CMK (cell line): ENCODE measurements at regions not wholly inside any gene's neighbourhood (a gene's known extent, or its start where the extent isn't known, plus 50 kb on each side); places are given as distances from the start of the nearest gene placed in this dataset.
"Not testable (repeated sequence)": the region's sequence is repeated elsewhere in the genome, so short reads cannot be mapped to it uniquely, and the experiment has no call there.

ENCODE experiments used
- DNase-seq: peaks from one replicate; pipeline ENCODE4 v3.0.0-alpha.2; 2010; ENCODE audit warnings: low read depth

- no peak for DNase-seq
Measured at GRCh38 chr7:65744406-65744805, 128.5 kb upstream of the VKORC1L1 start.

GRCh38 chr7:65746398-65746669, 126.5 kb upstream of the VKORC1L1 start:
- DNase-seq: no peak

- DNase-seq: no peak
Measured at GRCh38 chr7:65749039-65749438, 123.8 kb upstream of the VKORC1L1 start.

- no peak for DNase-seq
Measured at GRCh38 chr7:65749518-65749917, 123.4 kb upstream of the VKORC1L1 start.

DNA sequence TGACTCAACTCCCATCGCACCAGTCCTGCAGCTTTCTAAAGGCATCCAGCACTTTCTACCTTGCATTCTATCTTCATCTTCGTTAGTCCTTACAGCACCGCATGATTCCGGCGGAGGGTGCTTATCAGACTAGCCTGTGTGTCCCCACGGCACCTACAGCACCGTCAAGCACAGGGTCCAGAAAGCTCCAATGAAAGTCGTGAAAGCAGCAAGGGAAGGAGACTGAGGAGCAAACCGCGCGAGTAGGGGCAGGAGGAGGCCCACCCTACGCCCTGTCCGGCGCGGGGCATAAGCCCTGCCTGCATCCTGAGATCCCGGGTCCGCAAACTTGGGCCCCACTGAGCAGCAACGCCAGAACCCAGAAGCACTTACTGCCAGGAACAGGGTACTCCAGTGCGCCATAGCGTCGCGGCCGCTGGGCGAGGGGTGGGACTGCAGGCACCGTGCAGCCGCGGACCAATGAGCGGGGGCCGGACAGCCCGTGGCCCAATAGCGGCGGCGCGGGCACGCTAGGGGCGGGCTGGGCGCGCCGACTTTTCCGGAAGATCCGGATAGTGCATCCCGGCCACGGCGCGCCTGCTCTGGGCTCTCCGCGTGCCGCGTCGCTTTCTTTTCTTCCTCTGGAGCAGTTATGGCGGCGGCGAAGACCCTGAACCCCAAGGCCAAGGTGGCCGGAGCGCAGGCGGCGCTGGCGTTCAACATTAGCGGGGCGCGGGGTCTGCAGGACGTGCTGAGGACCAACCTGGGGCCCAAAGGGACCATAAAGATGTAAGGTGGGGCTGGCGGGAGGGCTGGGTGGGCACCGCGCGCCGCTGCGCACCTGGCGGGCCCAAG, 122.1 kb upstream of the VKORC1L1 start:
- DNase-seq: peak; percentile 77

- not testable (repeated sequence) for DNase-seq
Measured at GRCh38 chr7:65754070-65754469, 118.8 kb upstream of the VKORC1L1 start.

DNA sequence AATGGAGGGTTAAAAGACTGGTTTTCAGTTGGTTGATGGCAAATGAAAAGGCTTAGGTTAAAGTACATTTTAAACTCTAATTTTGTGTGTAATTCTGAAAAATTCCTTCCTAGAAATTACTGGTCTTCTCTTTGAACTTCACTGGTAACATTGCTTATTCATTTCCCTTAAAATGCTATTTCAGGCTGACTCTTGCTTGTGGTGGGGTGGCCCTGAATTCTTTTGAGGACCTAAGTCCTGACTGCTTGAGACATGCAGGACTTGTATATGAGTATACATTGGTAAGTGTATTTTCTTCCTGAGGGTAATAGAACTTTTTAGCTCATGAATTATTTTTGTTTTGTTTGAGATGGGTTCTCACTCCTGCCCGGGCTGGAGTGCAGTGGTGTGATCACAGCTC, 113.9 kb upstream of the VKORC1L1 start:
- not testable (repeated sequence) for DNase-seq

- DNase-seq: not testable (repeated sequence)
Measured at GRCh38 chr7:65762712-65763111, 110.2 kb upstream of the VKORC1L1 start.

DNA sequence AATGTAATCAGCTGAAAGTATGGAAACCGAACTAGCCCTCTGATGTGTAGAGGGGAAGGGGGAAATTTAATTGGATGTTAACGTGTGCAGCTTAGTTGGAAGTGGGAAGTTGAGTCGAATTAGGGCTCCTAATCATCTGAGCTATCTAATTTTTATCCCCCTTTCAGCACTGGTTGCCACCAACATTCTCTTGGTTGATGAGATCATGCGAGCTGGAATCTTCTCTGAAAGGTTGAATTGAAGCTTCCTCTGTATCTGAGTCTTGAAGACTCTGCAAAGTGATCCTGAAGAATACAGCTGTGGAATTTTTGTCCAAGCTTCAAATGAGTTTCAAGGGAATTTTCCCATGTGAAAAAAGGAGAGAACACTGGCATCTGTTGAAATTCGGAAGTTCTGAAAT, 109.8 kb upstream of the VKORC1L1 start:
- DNase-seq: not testable (repeated sequence)

- peak; percentile 82 for DNase-seq
Measured at GRCh38 chr7:65770473-65771225, 102.2 kb upstream of the VKORC1L1 start.

DNA sequence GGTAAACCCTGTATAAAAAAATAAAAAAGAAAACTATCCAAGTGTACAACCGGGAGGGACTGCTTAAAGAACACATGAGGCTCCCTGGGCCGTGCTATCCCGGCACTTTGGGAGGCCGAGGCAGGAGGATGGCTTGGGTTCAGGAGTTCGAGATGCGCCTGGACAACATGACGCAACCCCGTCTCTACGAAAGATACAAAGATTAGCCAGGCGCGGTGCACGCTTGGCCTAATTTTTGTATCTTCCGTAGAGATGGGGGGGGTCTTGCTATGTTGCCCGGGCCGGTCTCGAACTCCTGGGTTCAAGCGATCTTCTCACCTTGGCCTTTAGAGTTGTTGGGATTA, 101.7 kb upstream of the VKORC1L1 start:
- DNase-seq: not testable (repeated sequence)

DNA sequence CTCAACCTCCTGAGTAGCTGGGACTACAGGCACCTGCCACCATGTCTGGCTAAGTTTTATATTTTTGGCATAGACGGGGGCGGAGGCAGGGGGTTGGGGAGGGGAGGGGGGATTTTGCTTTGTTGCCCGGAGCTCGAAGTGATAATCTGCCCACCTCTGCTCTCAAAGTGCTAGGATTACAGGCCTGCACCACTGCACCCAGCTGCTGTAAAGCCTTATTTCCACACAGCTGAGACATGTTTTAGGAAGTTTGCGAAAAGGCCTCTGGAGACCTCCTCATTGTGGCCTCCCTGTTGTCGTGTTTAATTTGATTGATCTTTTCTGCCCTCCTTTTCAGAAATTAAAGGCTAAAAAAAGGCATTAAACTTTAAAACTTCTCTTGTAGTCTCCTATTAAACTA, 96.2 kb upstream of the VKORC1L1 start:
- DNase-seq: not testable (repeated sequence)

GRCh38 chr7:65789943-65790342, 82.9 kb upstream of the VKORC1L1 start:
- not testable (repeated sequence) for DNase-seq

GRCh38 chr7:65791788-65792187, 81.1 kb upstream of the VKORC1L1 start:
- not testable (repeated sequence) for DNase-seq

DNA sequence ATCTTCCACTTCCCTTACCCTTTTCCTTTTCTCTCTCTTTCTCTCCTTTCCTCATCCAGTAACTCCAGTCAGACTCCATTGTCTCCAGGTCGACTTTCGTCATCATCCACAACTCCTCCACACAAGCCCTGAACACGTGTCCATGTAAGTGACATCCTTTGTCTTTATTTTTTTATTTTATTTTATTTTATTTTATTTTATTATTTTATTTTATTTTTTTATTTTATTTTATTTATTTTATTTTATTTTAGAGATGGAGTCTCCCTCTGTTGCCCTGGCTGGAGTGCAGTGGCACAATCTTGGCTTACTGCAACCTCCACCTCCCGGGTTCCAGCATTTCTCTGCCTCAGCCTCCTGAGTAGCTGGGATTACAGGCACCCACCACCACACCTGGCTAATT, 80.1 kb upstream of the VKORC1L1 start:
- DNase-seq: not testable (repeated sequence)

DNA sequence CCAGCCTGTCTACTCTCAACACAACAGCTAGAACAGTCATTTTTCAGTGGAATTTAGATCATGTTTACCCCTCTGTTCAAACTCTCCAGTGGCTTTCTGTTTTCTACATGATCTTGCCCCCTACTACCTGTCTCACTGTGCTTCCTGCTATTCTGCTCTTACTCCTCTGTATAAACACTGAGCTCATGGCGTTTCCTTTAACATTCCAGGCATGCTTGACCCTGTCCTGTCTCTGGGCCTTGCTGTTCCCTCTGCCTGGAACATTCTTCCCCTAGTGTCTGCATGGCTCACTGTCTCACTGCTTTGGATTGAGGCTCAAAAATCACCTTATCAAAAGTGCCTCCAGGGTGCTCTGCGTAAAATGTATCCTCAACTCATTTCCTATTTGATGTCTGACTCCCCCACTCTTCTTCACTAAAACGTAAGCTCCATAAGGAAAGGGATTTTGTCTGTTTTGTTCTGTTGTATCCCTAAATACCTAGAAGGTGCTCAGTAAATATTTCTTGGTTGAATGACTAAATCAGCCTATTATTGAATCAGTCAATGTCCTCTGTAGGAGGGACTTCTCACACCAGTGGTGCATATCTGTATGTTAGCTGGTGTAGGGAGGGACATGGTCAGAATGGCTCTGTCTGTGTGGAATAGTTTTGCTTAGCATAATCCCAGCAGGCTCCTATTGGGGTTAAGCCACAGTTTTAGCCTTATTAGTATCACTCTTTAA, 78.0 kb upstream of the VKORC1L1 start:
- not testable (repeated sequence) for DNase-seq

- DNase-seq: not testable (repeated sequence)
Measured at GRCh38 chr7:65795392-65795716, 77.5 kb upstream of the VKORC1L1 start.

DNA sequence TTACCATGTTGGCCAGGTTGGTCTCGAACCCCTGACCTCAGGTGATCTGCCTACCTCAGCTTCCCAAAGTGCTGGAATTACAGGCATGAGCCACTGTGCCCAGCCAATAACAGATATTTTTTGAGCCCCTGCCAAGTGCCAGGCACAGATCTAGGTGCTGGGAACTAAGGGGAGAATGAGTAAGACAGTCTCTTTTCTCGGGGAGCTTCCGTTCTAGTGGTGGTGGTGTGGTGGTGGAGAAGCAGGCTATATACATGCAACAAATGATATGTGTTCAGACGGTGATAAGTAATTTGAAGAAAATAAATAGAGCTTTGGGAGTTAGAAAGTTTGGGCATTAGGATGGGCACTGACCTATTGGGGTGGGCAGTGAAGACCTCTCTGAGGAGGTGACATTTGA, 76.7 kb upstream of the VKORC1L1 start:
- no peak for DNase-seq

DNA sequence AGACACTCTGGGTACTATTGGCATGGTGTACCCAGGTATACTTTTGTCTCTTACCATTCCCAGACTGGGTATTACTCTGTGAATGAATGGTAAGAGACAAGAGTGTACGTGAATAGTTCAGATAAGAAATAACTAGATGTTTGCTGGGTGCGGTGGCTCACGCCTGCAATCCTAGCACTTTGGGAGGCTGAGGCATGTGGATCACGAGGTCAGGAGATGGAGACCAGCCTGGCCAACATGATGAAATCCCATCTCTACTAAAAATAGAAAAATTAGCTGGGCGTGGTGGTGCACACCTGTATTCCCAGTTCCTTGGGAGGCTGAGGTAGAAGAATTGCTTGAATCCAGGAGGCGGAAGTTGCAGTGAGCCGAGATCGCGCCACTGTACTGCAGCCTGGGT, 75.8 kb upstream of the VKORC1L1 start:
- not testable (repeated sequence) for DNase-seq

- DNase-seq: not testable (repeated sequence)
Measured at GRCh38 chr7:65797566-65797965, 75.3 kb upstream of the VKORC1L1 start.

GRCh38 chr7:65798111-65799075, 74.5 kb upstream of the VKORC1L1 start:
- DNase-seq: no peak

- DNase-seq: not testable (repeated sequence)
Measured at GRCh38 chr7:65800191-65800590, 72.7 kb upstream of the VKORC1L1 start.
